H1 (cell line): ENCODE measurements at regions not wholly inside any gene's neighbourhood (a gene's known extent, or its start where the extent isn't known, plus 50 kb on each side); places are given as distances from the start of the nearest gene placed in this dataset.

Source experiments
- CTCF ChIA-PET: fragments of 300-600 bp; sonication (Branson Sonifier 250); formaldehyde crosslinking; loops from one replicate; lab custom pipeline; 2021; ENCODE audit not compliant: partially characterized antibody; lab: Charles Lee
- POLR2A ChIA-PET: fragments of 300-600 bp; sonication (Branson Sonifier 250); formaldehyde crosslinking; loops from one replicate; lab custom pipeline; 2021; ENCODE audit warnings: inconsistent platforms; ENCODE audit not compliant: partially characterized antibody; lab: Charles Lee
- DNase-seq, 2 experiments: peaks; one replicate each; pipeline versions ENCODE4 v3.0.0 to v3.0.0-alpha.2; 2010 to 2022; ENCODE audit warnings: low spot score in 2 of 2, low read depth in 1 of 2, mixed read lengths in 1 of 2
- FAIRE-seq: peaks from 2 replicates; lab custom pipeline; 2011; peaks lifted over from hg19 to GRCh38; lab: Jason Lieb, UNC
- H2AFZ ChIP-seq: 2 replicates; pipeline ENCODE4 v1.8.1; 2012; ENCODE audit warnings: low read length, inconsistent platforms
- H2AK5ac ChIP-seq: 2 replicates; pipeline ENCODE4 v1.6.1; 2013; ENCODE audit warnings: low read depth, low read length
- H2BK120ac ChIP-seq: replicated peaks from 2 replicates; pipeline ENCODE3; 2013; ENCODE audit warnings: low read depth, low read length, inconsistent platforms
- H2BK12ac ChIP-seq: 2 replicates; pipeline ENCODE4 v1.6.1; 2013; ENCODE audit warnings: low read depth, low read length
- H2BK15ac ChIP-seq: 2 replicates; pipeline ENCODE4 v1.6.1; 2013; ENCODE audit warnings: low read length
- H2BK20ac ChIP-seq: 2 replicates; pipeline ENCODE4 v1.6.1; 2013; ENCODE audit warnings: low read length
- H2BK5ac ChIP-seq: 2 replicates; pipeline ENCODE4 v1.6.1; 2013; ENCODE audit warnings: low read depth, low read length
- H3K14ac ChIP-seq: 2 replicates; pipeline ENCODE4 v1.6.1; 2013; ENCODE audit warnings: inconsistent platforms; ENCODE audit not compliant: insufficient read length
- H3K18ac ChIP-seq: 2 replicates; pipeline ENCODE4 v1.6.1; 2013; ENCODE audit warnings: low read length; ENCODE audit errors: extremely low read depth
- H3K23ac ChIP-seq: 2 replicates; pipeline ENCODE4 v1.6.1; 2013; ENCODE audit warnings: inconsistent platforms; ENCODE audit not compliant: insufficient read length
- H3K23me2 ChIP-seq: 2 replicates; pipeline ENCODE4 v1.6.1; 2013; ENCODE audit warnings: low read depth, low read length
- H3K27ac ChIP-seq: 2 replicates; pipeline ENCODE4 v1.6.1; 2011; ENCODE audit warnings: low read depth, low read length, inconsistent platforms
- H3K27me3 ChIP-seq, 4 experiments: replicated peaks in 1 of 4; 1 replicate in 1 of 4; 2 replicates in 3 of 4; pipeline versions ENCODE4 v1.6.1 to v1.8.1; 2011 to 2013; ENCODE audit warnings: low read length in 3 of 4, mild to moderate bottlenecking in 3 of 4, inconsistent platforms in 2 of 4, mixed read lengths in 2 of 4, moderate library complexity in 1 of 4; ENCODE audit not compliant: control insufficient read depth in 3 of 4, insufficient read depth in 3 of 4; ENCODE audit errors: extremely low read depth in 1 of 4
- H3K36me3 ChIP-seq, 4 experiments: 2 replicates each; pipeline versions ENCODE4 v1.6.1 to v1.8.1; 2011 to 2013; ENCODE audit warnings: mild to moderate bottlenecking in 4 of 4, low read length in 3 of 4, moderate library complexity in 2 of 4, control low read depth in 1 of 4, inconsistent platforms in 1 of 4; ENCODE audit not compliant: insufficient read depth in 4 of 4, control insufficient read depth in 2 of 4
- H3K4ac ChIP-seq: replicated peaks from 2 replicates; pipeline ENCODE3; 2013; ENCODE audit warnings: low read length, low read depth, mixed read lengths, inconsistent platforms; ENCODE audit not compliant: insufficient read length
- H3K4me1 ChIP-seq, 4 experiments: replicated peaks in 1 of 4; 1 replicate in 1 of 4; 2 replicates in 3 of 4; pipeline versions ENCODE4 v1.6.1 to v1.8.1; 2011 to 2013; ENCODE audit warnings: low read length in 3 of 4, inconsistent platforms in 2 of 4, mixed read lengths in 1 of 4; ENCODE audit not compliant: insufficient read depth in 4 of 4, control insufficient read depth in 3 of 4
- H3K4me2 ChIP-seq, 2 experiments: 2 replicates each; pipeline versions ENCODE4 v1.6.1 to v1.8.1; 2011 to 2013; ENCODE audit warnings: low read depth in 2 of 2, low read length in 2 of 2, control low read depth in 1 of 2, inconsistent platforms in 1 of 2, mild to moderate bottlenecking in 1 of 2; ENCODE audit not compliant: insufficient read depth in 1 of 2
- H3K4me3 ChIP-seq, 4 experiments: fragments of 200-600, 300-600 bp in 1 of 4; sonication (generic), shearing (Covaris generic), sonication (Bioruptor Twin) in 1 of 4; 2 replicates each; pipeline versions ENCODE4 v1.5.1 to v1.8.1; 2011 to 2016; ENCODE audit warnings: low read length in 4 of 4, low read depth in 3 of 4, control low read depth in 2 of 4, inconsistent platforms in 2 of 4, mild to moderate bottlenecking in 2 of 4, mixed read lengths in 1 of 4, moderate library complexity in 1 of 4; ENCODE audit not compliant: insufficient read depth in 2 of 4; ENCODE audit errors: extremely low read depth in 1 of 4
- H3K56ac ChIP-seq: replicated peaks from 2 replicates; pipeline ENCODE3; 2013; ENCODE audit warnings: low read depth, mild to moderate bottlenecking, mixed read lengths, low read length, inconsistent platforms; ENCODE audit not compliant: insufficient read length
- H3K79me1 ChIP-seq: 2 replicates; pipeline ENCODE4 v1.6.1; 2013; ENCODE audit warnings: low read depth, low read length, control low read depth
- H3K79me2 ChIP-seq, 2 experiments: 2 replicates each; pipeline versions ENCODE4 v1.6.1 to v1.8.1; 2012 to 2013; ENCODE audit warnings: low read length in 2 of 2, mild to moderate bottlenecking in 2 of 2, inconsistent platforms in 1 of 2; ENCODE audit not compliant: insufficient read depth in 2 of 2, control insufficient read depth in 1 of 2
- H3K9ac ChIP-seq, 4 experiments: replicated peaks in 1 of 4; 1 replicate in 1 of 4; 2 replicates in 3 of 4; pipeline versions ENCODE4 v1.6.1 to v1.8.1; 2011 to 2013; ENCODE audit warnings: low read depth in 3 of 4, low read length in 3 of 4, control low read depth in 2 of 4, mild to moderate bottlenecking in 2 of 4, moderate library complexity in 2 of 4, inconsistent platforms in 1 of 4; ENCODE audit errors: extremely low read depth in 1 of 4
- H3K9me3 ChIP-seq, 2 experiments: 2 replicates each; pipeline versions ENCODE4 v1.6.1 to v1.8.1; 2012 to 2013; ENCODE audit warnings: mild to moderate bottlenecking in 2 of 2, moderate library complexity in 2 of 2, control low read depth in 1 of 2, inconsistent platforms in 1 of 2, low read depth in 1 of 2, low read length in 1 of 2, mixed read lengths in 1 of 2; ENCODE audit not compliant: insufficient read depth in 2 of 2
- H4K20me1 ChIP-seq, 2 experiments: replicated peaks in 1 of 2; 2 replicates each; pipeline versions ENCODE3 to v1.8.1; 2011 to 2013; ENCODE audit warnings: inconsistent platforms in 2 of 2, low read length in 2 of 2, mild to moderate bottlenecking in 1 of 2; ENCODE audit not compliant: insufficient read depth in 2 of 2, control insufficient read depth in 1 of 2
- H4K5ac ChIP-seq: 2 replicates; pipeline ENCODE4 v1.6.1; 2013; ENCODE audit warnings: low read length, low read depth, mixed read lengths, inconsistent platforms; ENCODE audit not compliant: insufficient read length
- H4K8ac ChIP-seq: 2 replicates; pipeline ENCODE4 v1.8.0; 2013; ENCODE audit warnings: mild to moderate bottlenecking, moderate library complexity, low read length, inconsistent platforms; ENCODE audit not compliant: insufficient read depth; ENCODE audit errors: extremely low read depth
- H4K91ac ChIP-seq: replicated peaks from 2 replicates; pipeline ENCODE3; 2013; ENCODE audit warnings: low read length, mixed read lengths, inconsistent platforms; ENCODE audit not compliant: insufficient read length
- BRCA1 ChIP-seq: IDR thresholded peaks from 2 replicates; pipeline ENCODE4 v1.6.1; 2012; ENCODE audit warnings: low read depth, low read length, improper control_type of control experiment
- POU5F1 ChIP-seq: IDR thresholded peaks from 2 replicates; pipeline ENCODE4 v1.6.1; 2011; ENCODE audit warnings: low read depth, mild to moderate bottlenecking, low read length, moderate library complexity
- RNF2 ChIP-seq: fragments of 200-900, 300-1000 bp; sonication (generic); IDR thresholded peaks from 2 replicates; pipeline ENCODE4 v1.7.1; 2016; ENCODE audit warnings: borderline replicate concordance, low read depth, mild to moderate bottlenecking, antibody characterized with exemption, low read length; ENCODE audit not compliant: poor library complexity, severe bottlenecking; ENCODE audit errors: missing control alignments
- SIN3A ChIP-seq, 2 experiments: IDR thresholded peaks in 1 of 2; conservative IDR thresholded peaks in 1 of 2; 2 replicates each; pipeline ENCODE4 v1.6.1; 2011 to 2012; ENCODE audit warnings: low read length in 2 of 2, improper control_type of control experiment in 1 of 2, low read depth in 1 of 2, mild to moderate bottlenecking in 1 of 2
- SRF ChIP-seq: IDR thresholded peaks from 2 replicates; pipeline ENCODE4 v1.6.1; 2011; ENCODE audit warnings: mild to moderate bottlenecking, low read depth, low read length, moderate library complexity
- SUZ12 ChIP-seq: fragments of 200-600 bp; sonication (generic); IDR thresholded peaks from 2 replicates; pipeline ENCODE4 v1.6.1; 2012; ENCODE audit warnings: mild to moderate bottlenecking, inconsistent platforms, low read length, moderate library complexity, mixed read lengths
- TEAD4 ChIP-seq: IDR thresholded peaks from 2 replicates; pipeline ENCODE4 v1.6.1; 2012; ENCODE audit warnings: low read depth, low read length, inconsistent platforms, mixed read lengths
- YY1 ChIP-seq: IDR thresholded peaks from 2 replicates; pipeline ENCODE4 v1.6.1; 2011; ENCODE audit warnings: low read depth, mild to moderate bottlenecking, low read length
- ZNF274 ChIP-seq: IDR thresholded peaks from 2 replicates; pipeline ENCODE4 v1.7.0; 2012; ENCODE audit warnings: low read length, borderline replicate concordance; ENCODE audit errors: extremely low read depth
- WGBS, 2 experiments: shearing (Covaris generic) in 1 of 2; methylation state at CpG; one replicate each; pipeline versions ENCODE4 v1.1.6 to v1.1.7; 2013 to 2015; ENCODE audit warnings: low lambda C conversion rate in 2 of 2, mixed read lengths in 2 of 2, inconsistent platforms in 1 of 2, low coverage in 1 of 2, missing lambda C conversion rate in 1 of 2; ENCODE audit not compliant: insufficient replicate concordance in 2 of 2, insufficient coverage in 1 of 2, insufficient read length in 1 of 2; ENCODE audit errors: extremely low coverage in 1 of 2, missing lambda C conversion rate in 1 of 2; 5-methylcytosine and 5-hydroxymethylcytosine counted together

DNA sequence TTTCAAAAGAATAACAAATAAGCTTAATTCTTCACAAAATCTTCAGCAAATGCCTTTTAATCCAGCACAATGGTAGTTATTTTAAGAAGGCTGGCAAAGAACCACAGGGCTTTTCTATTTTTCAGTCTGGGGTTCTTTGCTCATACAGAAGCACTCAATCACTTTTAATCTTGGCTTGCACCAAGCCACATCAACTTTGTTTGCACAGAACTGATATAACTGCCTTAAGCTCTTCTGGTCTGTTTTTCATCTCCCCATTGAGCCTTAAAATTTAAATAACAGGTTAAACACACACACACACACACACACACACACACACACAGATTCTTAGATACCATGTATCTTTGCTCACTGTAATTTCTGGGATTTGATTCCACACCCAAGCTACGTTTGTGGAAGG, 377.0 kb downstream of the GATA3 start:
- Histone ChIP-seq H3K9me3 (no peaks in the 10 kb centered on the region), H3K23me2 (no peaks in the 10 kb centered on the region), H3K79me1 (no peaks in the 10 kb centered on the region), H4K91ac (no peak overlapping the region), H3K4me2 (no peak overlapping the region), H2BK5ac (no peak overlapping the region), H3K18ac (no peak overlapping the region), H3K79me2 (no peaks in the 10 kb centered on the region), H4K5ac (no peak overlapping the region), H2BK12ac (no peak overlapping the region), H3K4me3 (no peak overlapping the region), H2AFZ (no peak overlapping the region), H2BK20ac (no peak overlapping the region), H3K23ac (no peak overlapping the region), H2BK120ac (no peak overlapping the region), H4K20me1 (no peaks in the 10 kb centered on the region), H4K8ac (no peak overlapping the region), H3K56ac (no peak overlapping the region), H3K4me1 (peaks cover 0 to 4% (median 3%) of the 10 kb centered on the region in 4 experiments; a peak in 3 of 7 replicates), H3K27ac (no peak overlapping the region)
- ChIA-PET POLR2A (no interaction called here), CTCF (interaction anchor here (1.0 to 6.5 kb wide), 4 partner anchors 11 to 82 kb away, joined by 4 to 55 read pairs (median 5); no protein-coding TSS in a partner anchor)
- no peak for FAIRE-seq
- 100% methylated on average over 1 of the region's 1 CpG; no CpG with 5 or more reads in 1 of the 2 experiments for WGBS, 2 experiments
- TF ChIP-seq TEAD4 = no peak
- TF ChIP-seq SRF = no peak
- no peak for TF ChIP-seq SUZ12
- no peak for TF ChIP-seq ZNF274
- no peak for TF ChIP-seq BRCA1
- no peak for TF ChIP-seq RNF2
- TF ChIP-seq SIN3A (conservative IDR thresholded peaks at IDR 0.05 in 1 of 2, IDR thresholded peaks at IDR 0.05 in 1 of 2; ENCODE audit: low read depth in 1 of 2, low read length in 2 of 2) = no peak
- TF ChIP-seq POU5F1 = no peak
- no peak for TF ChIP-seq YY1
- TF ChIP-seq, all 59 proteins: peak for 0
- H3K9ac ChIP-seq = no peak overlapping the region
- no peaks in the 10 kb centered on the region for H3K36me3 ChIP-seq
- no peak overlapping the region for H3K14ac ChIP-seq
- no peak overlapping the region for H2AK5ac ChIP-seq
- no peaks in the 10 kb centered on the region for H3K27me3 ChIP-seq
- no peak overlapping the region for H2BK15ac ChIP-seq
- no peak overlapping the region for H3K4ac ChIP-seq
- no peak for DNase-seq
